Endodermal cell (in vitro differentiated cells): ENCODE measurements at regions not wholly inside any gene's neighbourhood (a gene's known extent, or its start where the extent isn't known, plus 50 kb on each side); places are given as distances from the start of the nearest gene placed in this dataset.

Source experiments
- DNase-seq: peaks from one replicate; pipeline ENCODE4 v3.0.0-alpha.2; 2017
- H3K27ac ChIP-seq: 2 replicates; pipeline ENCODE4 v1.5.1; 2013; ENCODE audit warnings: mild to moderate bottlenecking, low read depth, low read length, moderate library complexity
- H3K27me3 ChIP-seq: 2 replicates; pipeline ENCODE4 v1.6.1; 2013; ENCODE audit warnings: mild to moderate bottlenecking, low read length, moderate library complexity; ENCODE audit not compliant: insufficient read depth, control insufficient read depth, poor library complexity, severe bottlenecking
- H3K36me3 ChIP-seq: 2 replicates; pipeline ENCODE4 v1.7.0; 2013; ENCODE audit warnings: mild to moderate bottlenecking, low read length, moderate library complexity; ENCODE audit not compliant: control insufficient read depth, insufficient read depth
- H3K4me1 ChIP-seq: one replicate; pipeline ENCODE4 v1.7.0; 2013; ENCODE audit warnings: low read length; ENCODE audit not compliant: control insufficient read depth, insufficient read depth
- H3K4me3 ChIP-seq: 2 replicates; pipeline ENCODE4 v1.5.1; 2013; ENCODE audit warnings: mild to moderate bottlenecking, low read length, moderate library complexity
- H3K9ac ChIP-seq: 2 replicates; pipeline ENCODE4 v1.6.1; 2013; ENCODE audit warnings: mild to moderate bottlenecking, low read length, moderate library complexity; ENCODE audit not compliant: poor library complexity, severe bottlenecking; ENCODE audit errors: extremely low read depth
- H3K9me3 ChIP-seq: 2 replicates; pipeline ENCODE4 v1.6.1; 2013; ENCODE audit warnings: mild to moderate bottlenecking, low read length, moderate library complexity; ENCODE audit not compliant: control insufficient read depth
- H3K27ac Mint-ChIP-seq: 2 replicates; pipeline ENCODE4 v1.8.0; 2020; ENCODE audit warnings: mixed read lengths
- H3K27me3 Mint-ChIP-seq: 2 replicates; pipeline ENCODE4 v1.8.0; 2021; ENCODE audit warnings: mild to moderate bottlenecking, mixed read lengths; ENCODE audit not compliant: insufficient read depth
- H3K36me3 Mint-ChIP-seq: 2 replicates; pipeline ENCODE4 v1.8.0; 2020; ENCODE audit warnings: low read depth, mixed read lengths
- H3K4me1 Mint-ChIP-seq: 2 replicates; pipeline ENCODE4 v1.8.0; 2020; ENCODE audit warnings: mixed read lengths
- H3K4me3 Mint-ChIP-seq: 2 replicates; pipeline ENCODE4 v1.8.0; 2020; ENCODE audit warnings: mild to moderate bottlenecking, moderate library complexity, mixed read lengths
- H3K9me3 Mint-ChIP-seq: 2 replicates; pipeline ENCODE4 v1.8.0; 2020; ENCODE audit warnings: mild to moderate bottlenecking, mixed read lengths
- WGBS, 2 experiments: methylation state at CpG; one replicate each; pipeline versions ENCODE4 v1.1.5 to v1.1.7; 2013; ENCODE audit warnings: missing lambda C conversion rate in 2 of 2, mixed read lengths in 1 of 2; ENCODE audit not compliant: insufficient coverage in 1 of 2, insufficient read length in 1 of 2; 5-methylcytosine and 5-hydroxymethylcytosine counted together
- TF ChIP-seq, protein P1 (sequence below): fragments of 200-600 bp; sonication (generic); conservative IDR thresholded peaks from 2 replicates; pipeline ENCODE4 v1.5.0; 2021; ENCODE audit warnings: antibody characterized with exemption, mild to moderate bottlenecking

DNA sequence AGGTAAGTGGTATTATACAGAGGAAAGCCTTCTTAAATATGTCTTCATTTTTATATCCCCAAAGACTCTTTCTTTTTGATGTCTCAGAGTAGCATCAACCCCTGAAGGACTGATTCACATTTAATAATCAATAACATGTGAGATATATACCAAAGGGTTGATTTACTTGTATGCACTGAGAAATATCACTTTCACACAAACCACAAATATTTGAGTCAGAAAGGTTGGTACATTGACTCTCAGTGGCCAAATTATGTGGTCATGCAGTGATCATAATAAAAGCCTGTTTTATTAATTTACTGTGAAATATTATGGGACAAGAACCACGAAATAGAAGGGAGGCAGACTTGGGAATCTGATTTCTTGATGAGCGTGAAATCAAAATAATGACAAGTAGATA, 329.0 kb downstream of the GBE1 start:
- H3K9ac ChIP-seq = no peak overlapping the region
- H3K36me3 ChIP-seq = no peaks in the 10 kb centered on the region
- no peak for DNase-seq
- Mint-ChIP-seq H3K27me3 (no peaks in the 10 kb centered on the region), H3K4me1 (peaks cover 11% of the 10 kb centered on the region), H3K9me3 (no peaks in the 10 kb centered on the region), H3K4me3 (no peak overlapping the region), H3K27ac (no peak overlapping the region), H3K36me3 (no peaks in the 10 kb centered on the region)
- no peaks in the 10 kb centered on the region for H3K4me1 ChIP-seq
- no peaks in the 10 kb centered on the region for H3K27me3 ChIP-seq
- H3K4me3 ChIP-seq = no peak overlapping the region
- TF ChIP-seq, protein P1, sequence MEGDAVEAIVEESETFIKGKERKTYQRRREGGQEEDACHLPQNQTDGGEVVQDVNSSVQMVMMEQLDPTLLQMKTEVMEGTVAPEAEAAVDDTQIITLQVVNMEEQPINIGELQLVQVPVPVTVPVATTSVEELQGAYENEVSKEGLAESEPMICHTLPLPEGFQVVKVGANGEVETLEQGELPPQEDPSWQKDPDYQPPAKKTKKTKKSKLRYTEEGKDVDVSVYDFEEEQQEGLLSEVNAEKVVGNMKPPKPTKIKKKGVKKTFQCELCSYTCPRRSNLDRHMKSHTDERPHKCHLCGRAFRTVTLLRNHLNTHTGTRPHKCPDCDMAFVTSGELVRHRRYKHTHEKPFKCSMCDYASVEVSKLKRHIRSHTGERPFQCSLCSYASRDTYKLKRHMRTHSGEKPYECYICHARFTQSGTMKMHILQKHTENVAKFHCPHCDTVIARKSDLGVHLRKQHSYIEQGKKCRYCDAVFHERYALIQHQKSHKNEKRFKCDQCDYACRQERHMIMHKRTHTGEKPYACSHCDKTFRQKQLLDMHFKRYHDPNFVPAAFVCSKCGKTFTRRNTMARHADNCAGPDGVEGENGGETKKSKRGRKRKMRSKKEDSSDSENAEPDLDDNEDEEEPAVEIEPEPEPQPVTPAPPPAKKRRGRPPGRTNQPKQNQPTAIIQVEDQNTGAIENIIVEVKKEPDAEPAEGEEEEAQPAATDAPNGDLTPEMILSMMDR = no peak
- no peaks in the 10 kb centered on the region for H3K9me3 ChIP-seq
- no peak overlapping the region for H3K27ac ChIP-seq
- WGBS, 2 experiments = 88 to 97% methylated on average over 2 of the region's 2 CpGs

GRCh38 chr3:81426826-81427577, 334.4 kb downstream of the GBE1 start:
- Mint-ChIP-seq H3K36me3 (peaks cover 1% of the 10 kb centered on the region), H3K27me3 (no peaks in the 10 kb centered on the region), H3K27ac (no peak overlapping the region), H3K4me3 (no peak overlapping the region), H3K9me3 (peaks cover 16% of the 10 kb centered on the region), H3K4me1 (peaks cover 32% of the 10 kb centered on the region)
- Histone ChIP-seq H3K36me3 (no peaks in the 10 kb centered on the region), H3K27ac (no peak overlapping the region), H3K9me3 (peaks cover 12% of the 10 kb centered on the region), H3K4me1 (peaks cover 11% of the 10 kb centered on the region), H3K9ac (no peak overlapping the region), H3K27me3 (no peaks in the 10 kb centered on the region), H3K4me3 (no peak overlapping the region)
- TF ChIP-seq, protein P1 = no peak
- DNase-seq = no peak
- 88 to 97% methylated on average over 5 to 6 of the region's 6 CpGs for WGBS, 2 experiments

GRCh38 chr3:81425198-81425868, 336.1 kb downstream of the GBE1 start:
- peak; percentile 52 for DNase-seq

More at GRCh38 chr3:81425198-81425868, 336.1 kb downstream of the GBE1 start:
- Histone ChIP-seq H3K27me3 (no peaks in the 10 kb centered on the region), H3K4me3 (no peak overlapping the region), H3K9me3 (peaks cover 12% of the 10 kb centered on the region), H3K27ac (no peak overlapping the region), H3K36me3 (no peaks in the 10 kb centered on the region), H3K9ac (no peak overlapping the region), H3K4me1 (peaks cover 11% of the 10 kb centered on the region)
- H3K9me3 Mint-ChIP-seq = peaks cover 22% of the 10 kb centered on the region
- WGBS, 2 experiments = 23 to 58% methylated on average over 1 to 5 of the region's 5 CpGs
- H3K27ac Mint-ChIP-seq = peak overlapping the region; percentile 7
- H3K36me3 Mint-ChIP-seq = peaks cover 1% of the 10 kb centered on the region
- H3K4me3 Mint-ChIP-seq = no peak overlapping the region
- H3K27me3 Mint-ChIP-seq = no peaks in the 10 kb centered on the region
- peaks cover 32% of the 10 kb centered on the region for H3K4me1 Mint-ChIP-seq
- TF ChIP-seq, protein P1 = no peak
